SW480 (cell line): ENCODE measurements at regions not wholly inside any gene's neighbourhood (a gene's known extent, or its start where the extent isn't known, plus 50 kb on each side); places are given as distances from the start of the nearest gene placed in this dataset.

Experiments used
- DNase-seq: peaks from one replicate; pipeline ENCODE4 v3.0.0-alpha.2; 2016; ENCODE audit warnings: low spot score

- no peak for DNase-seq
These were observed 372.1 kb downstream of the MTRR start for GRCh38 chr5:8241076-8241475.

- DNase-seq, result no peak
These were observed 372.6 kb downstream of the MTRR start for GRCh38 chr5:8241558-8241957.

- DNase-seq, result no peak
These were observed 378.3 kb downstream of the MTRR start for GRCh38 chr5:8247049-8247899.

- DNase-seq, result no peak
These were observed 384.4 kb downstream of the MTRR start for GRCh38 chr5:8253376-8253775.

GRCh38 chr5:8254674-8255073 lies 385.7 kb downstream of the MTRR start:
- no peak for DNase-seq

- no peak for DNase-seq
These were observed 389.9 kb downstream of the MTRR start for GRCh38 chr5:8258801-8259200.

- DNase-seq, result no peak
These were observed 401.3 kb downstream of the MTRR start for GRCh38 chr5:8270246-8270645.

- no peak for DNase-seq
These were observed 411.9 kb downstream of the MTRR start for GRCh38 chr5:8280711-8281363.

- DNase-seq, result no peak
These were observed 419.4 kb downstream of the MTRR start for GRCh38 chr5:8288334-8288733.

- DNase-seq, result no peak
These were observed 420.1 kb downstream of the MTRR start for GRCh38 chr5:8288897-8289516.

GRCh38 chr5:8289779-8290178 lies 420.8 kb downstream of the MTRR start:
- DNase-seq, result no peak

GRCh38 chr5:8290721-8291120 lies 421.8 kb downstream of the MTRR start:
- no peak for DNase-seq

- DNase-seq, result no peak
These were observed 422.7 kb downstream of the MTRR start for GRCh38 chr5:8291641-8292040.

- no peak for DNase-seq
These were observed 426.2 kb downstream of the MTRR start for GRCh38 chr5:8295141-8295540.

GRCh38 chr5:8299716-8300115 lies 430.8 kb downstream of the MTRR start:
- DNase-seq, result no peak

- DNase-seq, result no peak
These were observed 435.4 kb downstream of the MTRR start for GRCh38 chr5:8304341-8304740.

GRCh38 chr5:8306288-8306896 lies 437.4 kb downstream of the MTRR start:
- DNase-seq, result no peak

GRCh38 chr5:8314965-8315364 lies 446.0 kb downstream of the MTRR start:
- no peak for DNase-seq

GRCh38 chr5:8316608-8317280 lies 447.8 kb downstream of the MTRR start:
- DNase-seq, result no peak

- no peak for DNase-seq
These were observed 448.4 kb downstream of the MTRR start for GRCh38 chr5:8317335-8317734.

GRCh38 chr5:8320244-8320643 lies 451.3 kb downstream of the MTRR start:
- no peak for DNase-seq

GRCh38 chr5:8321272-8321671 lies 452.3 kb downstream of the MTRR start:
- DNase-seq, result no peak
